Esophagus muscularis mucosa (tissue), 4 donors: ENCODE measurements at regions not wholly inside any gene's neighbourhood (a gene's known extent, or its start where the extent isn't known, plus 50 kb on each side); places are given as distances from the start of the nearest gene placed in this dataset.

Source experiments
- DNase-seq: peaks from one replicate; pipeline ENCODE4 v3.0.0-alpha.2; 2017; ENCODE audit errors: extremely low spot score
- H3K27ac ChIP-seq, 4 donors: fragments of 200-600 bp; sonication (generic); replicated peaks in 1 of 4; 1 replicate in 3 of 4; 2 replicates in 1 of 4; pipeline ENCODE4 v1.5.1; 2016 to 2019; ENCODE audit warnings: mild to moderate bottlenecking in 1 of 4
- H3K27me3 ChIP-seq, 4 donors: fragments of 200-600 bp; sonication (generic); one replicate each; pipeline versions ENCODE4 v1.5.1 to v1.6.0; 2016 to 2019
- H3K36me3 ChIP-seq, 4 donors: fragments of 200-600 bp; sonication (generic); one replicate each; pipeline ENCODE4 v1.5.1; 2016 to 2019
- H3K4me1 ChIP-seq, 4 donors: fragments of 200-600 bp; sonication (generic); one replicate each; pipeline ENCODE4 v1.5.1; 2016 to 2019
- H3K4me3 ChIP-seq, 4 donors: fragments of 200-600 bp; sonication (generic); 1 replicate in 2 of 4; 2 replicates in 2 of 4; pipeline ENCODE4 v1.5.1; 2016 to 2019; ENCODE audit warnings: mild to moderate bottlenecking in 4 of 4, moderate library complexity in 1 of 4
- H3K9me3 ChIP-seq, 4 donors: fragments of 200-600 bp; sonication (generic); 1 replicate in 3 of 4; 2 replicates in 1 of 4; pipeline ENCODE4 v1.5.1; 2016 to 2019
- EP300 ChIP-seq: sonication (generic); formaldehyde crosslinking; IDR thresholded peaks from one replicate; pipeline ENCODE4 v1.6.1; 2017; ENCODE audit warnings: antibody characterized with exemption
- POLR2A ChIP-seq: fragments of 450-650 bp; IDR thresholded peaks from one replicate; pipeline ENCODE4 v1.6.1; 2017; ENCODE audit warnings: antibody characterized with exemption, moderate library complexity, mild to moderate bottlenecking, low read depth
- POLR2AphosphoS5 ChIP-seq, 2 donors: sonication (generic); formaldehyde crosslinking; IDR thresholded peaks; one replicate each; pipeline ENCODE4 v1.6.1; 2017; ENCODE audit warnings: antibody characterized with exemption in 2 of 2
- WGBS: methylation state at CpG from one replicate; pipeline ENCODE4 v1.1.5; 2018; 5-methylcytosine and 5-hydroxymethylcytosine counted together
- intact Hi-C: fragments of 100-400 bp; cut with DNase I; formaldehyde crosslinking; loops from one replicate; pipeline ENCODE4 v1.15.1; 2023
- TF ChIP-seq, protein P1 (sequence below), 3 experiments: fragments of 200-600 bp in 2 of 3; fragments of 450-650 bp in 1 of 3; sonication (generic) in 2 of 3; IDR thresholded peaks; one replicate each; pipeline ENCODE4 v1.5.1; 2017 to 2019; ENCODE audit warnings: antibody characterized with exemption in 3 of 3, mild to moderate bottlenecking in 2 of 3, moderate library complexity in 1 of 3

DNA sequence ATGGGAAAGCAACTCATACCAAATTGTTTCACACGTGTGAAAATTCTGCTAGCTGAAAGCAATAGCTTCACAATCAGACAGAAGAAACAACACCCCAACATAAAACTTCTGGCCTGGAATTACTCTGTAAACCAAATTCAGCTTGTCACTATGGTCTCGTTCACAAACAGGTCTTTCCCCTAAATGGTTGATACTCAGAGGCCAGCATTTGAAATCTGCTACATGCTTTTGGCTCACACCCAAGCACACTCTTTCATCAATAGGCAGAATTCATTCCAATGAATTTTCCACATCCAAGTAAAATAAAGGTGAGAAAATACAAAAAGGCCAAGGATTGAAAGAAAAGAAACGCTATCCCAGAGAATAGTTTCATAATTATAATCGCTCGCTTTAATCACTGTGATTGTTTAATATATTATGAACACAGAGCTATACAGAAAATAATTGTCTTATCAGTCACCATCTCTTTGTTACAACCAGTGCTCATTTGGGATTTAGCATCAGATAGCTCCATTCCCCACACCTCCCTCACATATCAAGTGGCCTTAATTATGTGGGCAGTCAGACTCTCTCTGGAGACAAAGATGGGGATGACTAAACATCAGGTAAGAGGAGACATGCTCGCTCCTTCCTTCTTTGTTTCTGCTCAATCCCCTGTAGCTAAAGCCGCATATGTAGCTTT is 503.8 kb upstream of the ARRDC4 start:
- 71% methylated on average over 7 of the region's 7 CpGs for WGBS
- Histone ChIP-seq H3K4me3 (no peak overlapping the region), H3K9me3 (no peaks in the 10 kb centered on the region), H3K36me3 (no peaks in the 10 kb centered on the region), H3K27ac (no peak overlapping the region), H3K27me3 (no peaks in the 10 kb centered on the region), H3K4me1 (peaks cover 6 to 30% (median 23%) of the 10 kb centered on the region in 4 donors)
- intact Hi-C loops, result no loop called here
- TF ChIP-seq EP300 (no peak), POLR2AphosphoS5 (IDR thresholded peaks at IDR 0.05) (no peak), POLR2A (no peak)
- TF ChIP-seq, protein P1, sequence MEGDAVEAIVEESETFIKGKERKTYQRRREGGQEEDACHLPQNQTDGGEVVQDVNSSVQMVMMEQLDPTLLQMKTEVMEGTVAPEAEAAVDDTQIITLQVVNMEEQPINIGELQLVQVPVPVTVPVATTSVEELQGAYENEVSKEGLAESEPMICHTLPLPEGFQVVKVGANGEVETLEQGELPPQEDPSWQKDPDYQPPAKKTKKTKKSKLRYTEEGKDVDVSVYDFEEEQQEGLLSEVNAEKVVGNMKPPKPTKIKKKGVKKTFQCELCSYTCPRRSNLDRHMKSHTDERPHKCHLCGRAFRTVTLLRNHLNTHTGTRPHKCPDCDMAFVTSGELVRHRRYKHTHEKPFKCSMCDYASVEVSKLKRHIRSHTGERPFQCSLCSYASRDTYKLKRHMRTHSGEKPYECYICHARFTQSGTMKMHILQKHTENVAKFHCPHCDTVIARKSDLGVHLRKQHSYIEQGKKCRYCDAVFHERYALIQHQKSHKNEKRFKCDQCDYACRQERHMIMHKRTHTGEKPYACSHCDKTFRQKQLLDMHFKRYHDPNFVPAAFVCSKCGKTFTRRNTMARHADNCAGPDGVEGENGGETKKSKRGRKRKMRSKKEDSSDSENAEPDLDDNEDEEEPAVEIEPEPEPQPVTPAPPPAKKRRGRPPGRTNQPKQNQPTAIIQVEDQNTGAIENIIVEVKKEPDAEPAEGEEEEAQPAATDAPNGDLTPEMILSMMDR (IDR thresholded peaks at IDR 0.05), result no peak
- no peak for DNase-seq

DNA sequence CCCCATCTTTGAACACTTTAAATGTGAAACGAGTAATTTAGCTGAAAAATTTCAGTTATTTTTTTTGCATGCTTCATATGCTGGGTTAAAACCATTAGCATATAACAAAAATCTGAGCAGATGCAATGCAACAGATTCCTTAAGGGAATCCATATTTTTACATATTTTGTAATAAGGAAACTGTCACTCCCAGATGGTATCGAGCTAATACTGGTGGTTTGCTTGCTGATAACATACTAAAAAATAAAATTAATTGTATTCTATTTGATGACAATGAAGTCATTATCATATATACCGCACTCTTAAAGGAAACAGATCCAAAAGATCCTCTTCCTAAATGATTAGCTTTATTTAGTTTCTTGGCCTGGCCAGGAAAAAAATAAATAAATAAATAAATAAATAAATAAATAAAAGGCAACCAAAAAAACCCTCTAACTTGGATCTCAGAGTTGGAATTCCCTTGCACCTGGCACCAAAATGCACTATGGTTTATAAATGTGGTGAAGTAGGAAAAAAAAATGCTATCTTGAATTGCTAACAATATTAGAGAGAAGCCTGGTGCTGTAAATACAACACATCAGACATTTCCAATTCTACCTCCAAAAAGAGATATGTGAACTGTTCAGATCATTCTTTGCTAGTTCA is 503.2 kb upstream of the ARRDC4 start:
- no peak for DNase-seq
- H3K9me3 ChIP-seq, result no peaks in the 10 kb centered on the region
- 75% methylated on average over 3 of the region's 3 CpGs for WGBS
- H3K27ac ChIP-seq, result no peak overlapping the region
- TF ChIP-seq POLR2A (no peak), POLR2AphosphoS5 (IDR thresholded peaks at IDR 0.05) (no peak), EP300 (no peak)
- TF ChIP-seq, protein P1 (IDR thresholded peaks at IDR 0.05), result no peak
- H3K4me1 ChIP-seq, result peaks cover 12 to 36% (median 30%) of the 10 kb centered on the region in 4 donors
- H3K27me3 ChIP-seq, result no peaks in the 10 kb centered on the region
- intact Hi-C loops, result no loop called here
- no peak overlapping the region for H3K4me3 ChIP-seq
- no peaks in the 10 kb centered on the region for H3K36me3 ChIP-seq

DNA sequence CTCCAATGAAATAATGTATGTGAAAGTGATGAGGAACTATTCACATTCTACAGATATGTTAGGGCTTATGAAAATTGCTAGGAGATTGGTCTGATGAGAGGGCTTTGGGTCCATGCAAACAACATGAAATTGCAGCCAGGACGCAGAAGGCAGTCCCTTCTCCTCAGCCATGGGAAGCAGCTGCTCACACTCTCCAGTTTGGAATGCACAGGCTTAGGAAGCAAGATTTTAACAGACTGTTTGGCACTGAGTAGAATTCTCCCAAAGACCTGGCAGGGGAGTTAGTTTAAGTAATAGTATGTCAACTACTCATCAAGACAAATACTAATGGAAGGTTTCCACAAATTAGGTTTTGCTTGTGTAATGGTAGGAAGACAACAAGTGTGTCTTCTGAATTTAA is 500.7 kb upstream of the ARRDC4 start:
- WGBS, result 22% methylated on average over 1 of the region's 1 CpG
- H3K4me1 ChIP-seq, result peaks cover 20 to 40% (median 33%) of the 10 kb centered on the region in 4 donors
- no peaks in the 10 kb centered on the region for H3K9me3 ChIP-seq
- H3K36me3 ChIP-seq, result no peaks in the 10 kb centered on the region
- no peak overlapping the region for H3K4me3 ChIP-seq
- no peak for TF ChIP-seq POLR2A
- no peak for TF ChIP-seq EP300
- no peak for TF ChIP-seq POLR2AphosphoS5 (IDR thresholded peaks at IDR 0.05)
- TF ChIP-seq, protein P1 (IDR thresholded peaks at IDR 0.05), result no peak
- no peaks in the 10 kb centered on the region for H3K27me3 ChIP-seq
- H3K27ac ChIP-seq, result peak overlapping the region in 3 of 4 donors; percentile 24 to 64 (median 58)
- DNase-seq, result no peak
- intact Hi-C loops, result no loop called here

DNA sequence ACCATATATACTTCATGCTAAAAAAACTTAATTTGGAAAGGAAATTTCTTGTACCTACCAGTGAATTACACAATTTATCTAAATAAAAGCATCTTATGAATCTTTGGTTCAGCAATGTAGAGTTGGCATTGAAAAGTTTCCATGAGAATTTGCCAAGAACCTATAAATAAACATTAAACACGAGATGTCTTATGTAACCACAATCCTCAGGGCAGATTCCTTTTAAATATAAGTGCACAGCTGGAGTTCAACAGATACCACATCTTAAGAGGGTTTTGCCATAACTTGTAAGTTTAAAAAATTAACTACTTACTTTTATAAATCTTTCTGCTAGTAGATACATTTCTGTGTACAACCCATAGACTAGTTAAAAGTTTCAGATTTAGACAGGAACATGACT is 499.3 kb upstream of the ARRDC4 start:
- 0% methylated on average over 1 of the region's 1 CpG for WGBS
- no peaks in the 10 kb centered on the region for H3K9me3 ChIP-seq
- H3K4me1 ChIP-seq, result peaks cover 20 to 40% (median 33%) of the 10 kb centered on the region in 4 donors
- H3K4me3 ChIP-seq, result no peak overlapping the region
- no peak for DNase-seq
- TF ChIP-seq POLR2AphosphoS5 (IDR thresholded peaks at IDR 0.05) (peak in 1 of 2 donors; percentile 33), EP300 (no peak)
- no peaks in the 10 kb centered on the region for H3K27me3 ChIP-seq
- intact Hi-C loops, result no loop called here
- H3K36me3 ChIP-seq, result no peaks in the 10 kb centered on the region
- H3K27ac ChIP-seq, result peak overlapping the region; percentile 58 to 65 (median 63)

DNA sequence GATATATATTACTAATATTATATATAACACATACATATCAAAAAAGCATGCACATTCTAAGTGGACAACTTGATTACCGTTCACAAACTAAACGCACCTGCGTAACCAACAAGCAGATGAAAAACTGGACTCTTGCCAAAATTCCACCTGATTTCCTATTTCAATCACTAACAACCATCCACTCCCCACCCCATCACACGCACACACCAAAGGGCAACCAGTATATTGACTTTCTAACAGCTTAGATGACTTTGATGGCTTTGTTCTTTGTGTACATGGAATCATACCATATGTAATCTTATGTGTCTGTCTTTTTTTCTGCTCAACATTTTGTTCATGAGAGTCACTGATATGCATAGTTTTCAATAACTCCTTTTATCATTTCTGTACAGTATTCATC is 496.8 kb upstream of the ARRDC4 start:
- intact Hi-C loops, result no loop called here
- Histone ChIP-seq H3K27me3 (no peaks in the 10 kb centered on the region), H3K4me3 (no peak overlapping the region), H3K9me3 (no peaks in the 10 kb centered on the region), H3K27ac (no peak overlapping the region), H3K4me1 (peaks cover 17 to 40% (median 33%) of the 10 kb centered on the region in 4 donors), H3K36me3 (no peaks in the 10 kb centered on the region)
- DNase-seq, result no peak
- TF ChIP-seq POLR2A, result no peak
- no peak for TF ChIP-seq POLR2AphosphoS5 (IDR thresholded peaks at IDR 0.05)
- TF ChIP-seq EP300, result no peak
- TF ChIP-seq, protein P1 (IDR thresholded peaks at IDR 0.05), result no peak
- WGBS, result 66% methylated on average over 4 of the region's 4 CpGs
